ENCODE measurements at regions not wholly inside any gene's neighbourhood (a gene's known extent, or its start where the extent isn't known, plus 50 kb on each side); places are given as distances from the start of the nearest gene placed in this dataset.

GRCh38 chr6:115863211-115863610 is 197.5 kb downstream of the FRK start:
- TF ChIP-seq YY1 (IDR thresholded peaks at IDR 0.05; ENCODE audit: insufficient read depth, insufficient read length) (no peak), ZNF274 (IDR thresholded peaks at IDR 0.05; ENCODE audit: low read depth, low read length) (no peak)
